Spleen (tissue), 11 donors: ENCODE measurements at regions not wholly inside any gene's neighbourhood (a gene's known extent, or its start where the extent isn't known, plus 50 kb on each side); places are given as distances from the start of the nearest gene placed in this dataset.

Source experiments
- DNase-seq: peaks from one replicate; pipeline ENCODE4 v3.0.0-alpha.2; 2020
- H3K27ac ChIP-seq, 8 donors: fragments of 200-600 bp; sonication (generic) in 7 of 8; 1 replicate in 4 of 8; 2 replicates in 4 of 8; pipeline versions ENCODE4 v1.5.0 to v1.8.0; 2016 to 2021; ENCODE audit warnings: inconsistent platforms in 4 of 8, mild to moderate bottlenecking in 4 of 8, moderate library complexity in 1 of 8
- H3K27me3 ChIP-seq, 7 donors: fragments of 200-600 bp; sonication (generic) in 6 of 7; replicated peaks in 1 of 7; 1 replicate in 4 of 7; 2 replicates in 3 of 7; pipeline versions ENCODE4 v1.5.0 to v1.8.0; 2016 to 2021; ENCODE audit warnings: inconsistent platforms in 3 of 7, mild to moderate bottlenecking in 1 of 7
- H3K36me3 ChIP-seq, 6 donors: fragments of 200-600 bp; sonication (generic) in 5 of 6; 1 replicate in 4 of 6; 2 replicates in 2 of 6; pipeline versions ENCODE4 v1.5.0 to v1.8.0; 2016 to 2021; ENCODE audit warnings: inconsistent platforms in 2 of 6
- H3K4me1 ChIP-seq, 6 donors: fragments of 200-600 bp; sonication (generic) in 5 of 6; 1 replicate in 3 of 6; 2 replicates in 3 of 6; pipeline versions ENCODE4 v1.5.0 to v1.8.0; 2016 to 2021; ENCODE audit warnings: inconsistent platforms in 3 of 6
- H3K4me3 ChIP-seq, 8 donors: fragments of 200-600 bp; sonication (generic) in 7 of 8; 1 replicate in 4 of 8; 2 replicates in 4 of 8; pipeline versions ENCODE4 v1.5.0 to v1.8.0; 2016 to 2021; ENCODE audit warnings: inconsistent platforms in 4 of 8, mild to moderate bottlenecking in 4 of 8, moderate library complexity in 2 of 8
- H3K9me3 ChIP-seq, 8 donors: fragments of 200-600 bp; sonication (generic) in 7 of 8; 1 replicate in 4 of 8; 2 replicates in 4 of 8; pipeline versions ENCODE4 v1.5.0 to v1.8.0; 2016 to 2021; ENCODE audit warnings: inconsistent platforms in 4 of 8
- CTCF ChIP-seq, 11 experiments: fragments of 200-600 bp in 7 of 11; fragments of 450-650 bp in 4 of 11; sonication (generic) in 4 of 11; IDR thresholded peaks in 8 of 11; conservative IDR thresholded peaks in 3 of 11; 1 replicate in 7 of 11; 2 replicates in 4 of 11; pipeline versions ENCODE4 v1.4.0 to v1.8.0; 2016 to 2021; ENCODE audit warnings: antibody characterized with exemption in 11 of 11, inconsistent platforms in 4 of 11, mild to moderate bottlenecking in 1 of 11
- POLR2A ChIP-seq, 3 donors: fragments of 450-650 bp; IDR thresholded peaks; one replicate each; pipeline ENCODE4 v1.5.1; 2017; ENCODE audit warnings: antibody characterized with exemption in 3 of 3, mild to moderate bottlenecking in 1 of 3
- POLR2AphosphoS5 ChIP-seq, 3 donors: sonication (generic); formaldehyde crosslinking; IDR thresholded peaks; one replicate each; pipeline ENCODE4 v1.5.1; 2017; ENCODE audit warnings: antibody characterized with exemption in 3 of 3
- WGBS, 5 donors: extraction: QIAGEN DNeasy Blood & Tissue Kit in 3 of 5; methylation state at CpG; one replicate each; pipeline versions ENCODE4 v1.1.5 to v1.1.7; 2013 to 2018; 5-methylcytosine and 5-hydroxymethylcytosine counted together
- intact Hi-C: fragments of 100-400 bp; cut with DNase I; formaldehyde crosslinking; loops from one replicate; pipeline ENCODE4 v1.15.0; 2023; ENCODE audit warnings: low total_unique reads
- donor health status: healthy with polysubstance abuse.
- donor health status: DM: no; HTN: no; CAD: no; lungs with moderate emphysema.
- donor health status: DM: no; HTN: no; CAD: no.
- donor health status: Bipolar disorder and iron deficiency.
- donor health status: healthy.
- donor health status: DM: no; HTN: no; CAD: no.
- donor health status: DM: yes; HTN: yes; CAD: no.

- no peak overlapping the region for H3K4me3 ChIP-seq
- DNase-seq = no peak
- peaks cover 0 to 60% (median 36%) of the 10 kb centered on the region in 8 donors for H3K9me3 ChIP-seq
- H3K4me1 ChIP-seq = no peaks in the 10 kb centered on the region
- no peaks in the 10 kb centered on the region for H3K27me3 ChIP-seq
- intact Hi-C loops = no loop called here
- H3K27ac ChIP-seq = no peak overlapping the region
- H3K36me3 ChIP-seq = no peaks in the 10 kb centered on the region
- TF ChIP-seq POLR2A (IDR thresholded peaks at IDR 0.05) (no peak), POLR2AphosphoS5 (IDR thresholded peaks at IDR 0.05) (no peak), CTCF (IDR thresholded peaks at IDR 0.05 in 8 of 11, conservative IDR thresholded peaks at IDR 0.05 in 3 of 11) (no peak)
These were observed 178.2 kb upstream of the TSHZ3 start for GRCh38 chr19:31527443-31527842.

- Histone ChIP-seq H3K27ac (no peak overlapping the region), H3K27me3 (no peaks in the 10 kb centered on the region), H3K4me1 (no peaks in the 10 kb centered on the region), H3K4me3 (no peak overlapping the region), H3K9me3 (peaks cover 0 to 60% (median 36%) of the 10 kb centered on the region in 8 donors), H3K36me3 (no peaks in the 10 kb centered on the region)
- DNase-seq = no peak
- intact Hi-C loops = no loop called here
- 81 to 93% (median 87%) methylated on average over 3 of the region's 3 CpGs for WGBS, 5 donors
- no peak for TF ChIP-seq POLR2AphosphoS5 (IDR thresholded peaks at IDR 0.05)
- TF ChIP-seq CTCF (IDR thresholded peaks at IDR 0.05 in 8 of 11, conservative IDR thresholded peaks at IDR 0.05 in 3 of 11) = no peak
- TF ChIP-seq POLR2A (IDR thresholded peaks at IDR 0.05) = no peak
These were observed 179.0 kb upstream of the TSHZ3 start for GRCh38 chr19:31528261-31528660.

GRCh38 chr19:31529121-31529520 is 179.9 kb upstream of the TSHZ3 start:
- Histone ChIP-seq H3K36me3 (no peaks in the 10 kb centered on the region), H3K27ac (no peak overlapping the region), H3K27me3 (no peaks in the 10 kb centered on the region), H3K4me3 (no peak overlapping the region), H3K4me1 (no peaks in the 10 kb centered on the region), H3K9me3 (peaks cover 0 to 57% (median 36%) of the 10 kb centered on the region in 8 donors)
- 69 to 90% (median 73%) methylated on average over 1 of the region's 1 CpG for WGBS, 5 donors
- TF ChIP-seq POLR2A (IDR thresholded peaks at IDR 0.05) (no peak), POLR2AphosphoS5 (IDR thresholded peaks at IDR 0.05) (no peak), CTCF (IDR thresholded peaks at IDR 0.05 in 8 of 11, conservative IDR thresholded peaks at IDR 0.05 in 3 of 11) (no peak)
- no peak for DNase-seq
- intact Hi-C loops = no loop called here

GRCh38 chr19:31530781-31531180 is 181.5 kb upstream of the TSHZ3 start:
- WGBS, 5 donors = 88 to 96% (median 88%) methylated on average over 7 of the region's 7 CpGs
- H3K4me3 ChIP-seq = no peak overlapping the region
- intact Hi-C loops = no loop called here
- H3K36me3 ChIP-seq = no peaks in the 10 kb centered on the region
- H3K9me3 ChIP-seq = peaks cover 0 to 40% (median 19%) of the 10 kb centered on the region in 8 donors
- TF ChIP-seq POLR2A (IDR thresholded peaks at IDR 0.05) = no peak
- no peak for TF ChIP-seq POLR2AphosphoS5 (IDR thresholded peaks at IDR 0.05)
- no peak for TF ChIP-seq CTCF (IDR thresholded peaks at IDR 0.05 in 8 of 11, conservative IDR thresholded peaks at IDR 0.05 in 3 of 11)
- H3K4me1 ChIP-seq = no peaks in the 10 kb centered on the region
- no peak overlapping the region for H3K27ac ChIP-seq
- DNase-seq = no peak
- H3K27me3 ChIP-seq = peaks cover 0 to 3% (median 0%) of the 10 kb centered on the region in 7 donors
